Renal cortical epithelial cell (primary cell): ENCODE measurements at regions not wholly inside any gene's neighbourhood (a gene's known extent, or its start where the extent isn't known, plus 50 kb on each side); places are given as distances from the start of the nearest gene placed in this dataset.

Experiments used
- DNase-seq: peaks from one replicate; pipeline ENCODE4 v3.0.0-alpha.2; 2011; ENCODE audit warnings: low read depth

DNA sequence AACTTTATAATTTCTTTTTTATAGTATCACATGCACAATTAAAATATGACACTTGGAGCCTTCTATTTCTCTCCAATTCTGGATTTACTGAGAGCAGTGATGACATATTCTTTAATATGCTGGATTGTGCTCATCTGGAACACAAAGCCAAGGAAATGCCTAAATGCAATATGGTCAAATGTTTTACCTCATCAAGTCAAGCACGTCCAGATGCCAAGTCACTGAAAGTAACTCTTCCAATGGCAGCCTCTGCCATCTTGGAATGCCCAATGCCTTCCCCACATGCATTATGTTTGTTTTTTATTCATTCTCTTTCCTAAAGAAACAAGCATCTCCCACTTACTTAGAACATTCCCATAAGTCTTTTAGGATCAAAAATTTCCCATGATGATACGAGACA lies 189.8 kb downstream of the TMX3 start:
- DNase-seq, result no peak

- peak; percentile 82 for DNase-seq
These were observed 194.4 kb downstream of the TMX3 start for GRCh38 chr18:68520406-68521075.

DNA sequence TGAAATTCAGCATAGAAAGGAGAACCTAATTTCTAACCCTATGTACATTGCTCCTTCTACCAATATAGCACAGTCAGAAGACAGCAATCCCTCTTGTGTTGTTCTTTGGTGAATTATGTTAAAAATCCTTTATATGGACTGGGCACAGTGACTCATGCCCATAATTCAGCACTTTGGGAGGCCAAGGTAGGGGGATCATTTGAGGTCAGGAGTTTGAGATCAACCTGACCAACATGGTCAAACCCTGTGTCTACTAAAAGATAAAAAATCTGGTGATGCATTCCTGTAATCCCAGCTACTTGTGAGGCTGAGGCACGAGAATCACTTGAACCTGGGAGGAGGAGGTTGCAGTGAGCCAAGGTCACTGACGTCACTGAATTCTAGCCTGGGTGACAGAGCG lies 195.6 kb downstream of the TMX3 start:
- peak; percentile 22 for DNase-seq

- no peak for DNase-seq
These were observed 205.0 kb downstream of the TMX3 start for GRCh38 chr18:68509902-68510301.

- DNase-seq, result no peak
These were observed 207.1 kb downstream of the TMX3 start for GRCh38 chr18:68507781-68508180.

DNA sequence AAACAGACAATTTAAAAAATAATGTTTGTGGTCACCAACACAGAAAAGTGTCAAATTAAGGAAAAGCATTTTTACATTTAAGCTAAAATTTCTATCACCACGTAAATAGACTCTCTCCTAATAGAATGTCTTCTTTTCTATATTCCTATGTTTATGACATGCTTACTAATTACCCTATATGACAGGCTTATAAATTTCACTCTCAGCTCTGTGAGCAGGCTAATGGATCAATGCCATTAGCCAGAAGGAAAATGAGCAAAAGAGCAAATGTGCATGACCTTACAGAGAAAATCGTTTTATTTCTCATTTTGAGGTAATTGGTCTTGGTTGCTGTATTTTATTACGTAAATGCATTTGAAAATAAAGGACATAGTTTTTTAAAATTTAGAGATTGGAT lies 209.7 kb downstream of the TMX3 start:
- no peak for DNase-seq

DNA sequence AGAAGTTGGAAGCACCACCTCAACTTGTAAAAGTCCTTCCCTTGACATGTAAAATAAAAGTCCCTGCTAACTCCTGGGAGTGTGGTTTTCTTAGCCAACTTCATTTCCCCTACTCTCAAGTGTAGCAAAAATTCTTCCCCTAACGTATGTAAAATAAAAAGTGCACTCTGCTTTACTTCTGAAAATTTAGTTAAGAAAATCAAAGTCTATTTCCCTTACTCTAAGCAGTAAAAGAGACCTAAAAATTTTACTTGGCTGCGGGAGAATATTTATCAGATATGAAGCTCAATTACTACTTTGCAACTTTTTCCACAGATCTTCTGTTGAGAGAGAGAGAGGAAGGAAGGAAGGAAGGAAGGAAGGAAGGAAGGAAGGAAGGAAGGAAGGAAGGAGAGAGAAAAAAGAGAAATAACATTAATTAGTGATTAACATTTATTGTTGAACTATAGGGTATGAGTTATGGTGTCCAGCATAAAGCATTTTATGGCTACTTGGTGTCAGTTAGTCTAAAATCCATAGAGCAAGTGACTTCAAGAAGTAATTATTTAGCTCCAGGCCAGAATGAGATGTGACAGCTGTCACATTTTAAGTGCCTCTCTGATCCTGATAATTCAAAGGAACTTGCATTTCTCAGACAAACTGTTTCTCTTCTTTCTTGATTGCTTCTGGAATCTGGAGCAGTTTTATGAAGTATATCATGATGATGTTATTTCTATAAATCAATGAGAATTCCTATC lies 210.3 kb downstream of the TMX3 start:
- no peak for DNase-seq

DNA sequence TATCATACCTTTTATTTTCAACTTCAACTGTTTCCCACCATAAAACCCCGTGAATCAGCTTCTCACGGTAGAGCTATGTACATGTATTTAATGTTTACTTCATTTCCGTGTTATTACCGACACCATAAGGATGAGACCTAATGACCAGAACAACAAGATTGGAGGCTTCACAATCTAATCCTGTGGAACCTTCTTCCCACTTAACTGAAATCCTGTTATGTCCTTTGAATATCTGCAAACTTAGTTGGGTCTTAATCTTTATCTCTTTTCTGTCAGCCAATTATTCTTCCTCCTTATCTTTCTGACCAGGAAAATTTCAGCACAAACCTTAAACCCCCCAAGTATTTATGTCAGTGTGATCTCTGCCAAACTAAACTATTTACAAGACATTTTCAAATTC lies 214.4 kb downstream of the TMX3 start:
- DNase-seq, result no peak

DNA sequence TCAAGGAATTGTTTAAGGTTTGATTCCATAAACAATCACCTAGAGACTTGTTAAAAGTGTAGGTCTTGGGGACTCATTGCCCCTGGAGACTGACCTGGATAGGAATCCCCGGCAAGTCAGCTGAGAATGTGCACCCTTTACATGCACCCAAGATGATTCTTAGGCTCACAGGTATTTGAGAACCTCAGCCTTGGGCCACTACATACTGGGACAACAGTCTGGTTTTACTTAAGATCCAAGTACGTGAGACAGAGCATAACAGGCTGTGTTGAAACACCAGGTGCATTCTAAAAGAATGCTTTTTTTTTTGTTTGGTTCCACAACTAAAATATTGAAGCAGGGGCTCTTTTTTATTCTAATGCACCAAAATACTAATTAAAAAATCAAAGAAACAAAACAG lies 215.8 kb downstream of the TMX3 start:
- DNase-seq, result no peak

DNA sequence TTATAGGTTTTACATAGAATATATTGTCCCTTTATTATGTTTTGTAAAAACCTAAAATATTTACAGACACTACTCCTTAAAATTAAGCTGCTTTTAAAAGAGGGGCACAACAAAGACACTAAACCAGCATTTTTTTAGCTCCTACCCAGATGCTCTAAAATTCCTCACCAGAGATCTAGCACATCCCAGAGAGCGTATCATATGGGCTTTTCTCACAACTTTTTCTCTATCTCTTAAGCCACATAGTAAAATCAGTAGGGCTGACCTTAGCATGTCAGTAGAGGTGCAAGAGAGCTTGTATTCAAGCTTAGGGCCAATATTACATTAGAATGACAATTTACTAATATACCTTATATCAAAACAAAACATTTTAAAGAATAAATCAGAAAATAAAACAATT lies 216.3 kb downstream of the TMX3 start:
- no peak for DNase-seq

DNA sequence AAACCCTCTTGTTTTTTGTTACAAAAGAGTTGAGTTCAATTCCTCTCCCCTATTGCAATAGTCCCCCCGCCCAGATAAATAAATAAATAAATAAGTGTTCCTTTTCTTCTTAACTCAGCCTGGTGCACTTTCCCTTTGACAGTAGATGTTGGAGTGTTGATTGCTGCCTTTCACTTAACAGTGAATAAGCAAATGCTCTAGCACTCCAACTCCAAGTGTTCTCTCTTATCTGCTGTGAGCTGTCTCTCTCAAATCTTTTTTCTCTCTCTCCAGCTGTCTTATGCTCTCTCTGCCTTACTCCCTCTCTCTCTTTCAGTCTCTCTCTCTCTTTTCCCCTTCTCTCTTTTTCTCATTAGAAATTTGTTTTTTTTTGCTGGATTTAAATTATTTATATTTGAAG lies 216.7 kb downstream of the TMX3 start:
- no peak for DNase-seq

DNA sequence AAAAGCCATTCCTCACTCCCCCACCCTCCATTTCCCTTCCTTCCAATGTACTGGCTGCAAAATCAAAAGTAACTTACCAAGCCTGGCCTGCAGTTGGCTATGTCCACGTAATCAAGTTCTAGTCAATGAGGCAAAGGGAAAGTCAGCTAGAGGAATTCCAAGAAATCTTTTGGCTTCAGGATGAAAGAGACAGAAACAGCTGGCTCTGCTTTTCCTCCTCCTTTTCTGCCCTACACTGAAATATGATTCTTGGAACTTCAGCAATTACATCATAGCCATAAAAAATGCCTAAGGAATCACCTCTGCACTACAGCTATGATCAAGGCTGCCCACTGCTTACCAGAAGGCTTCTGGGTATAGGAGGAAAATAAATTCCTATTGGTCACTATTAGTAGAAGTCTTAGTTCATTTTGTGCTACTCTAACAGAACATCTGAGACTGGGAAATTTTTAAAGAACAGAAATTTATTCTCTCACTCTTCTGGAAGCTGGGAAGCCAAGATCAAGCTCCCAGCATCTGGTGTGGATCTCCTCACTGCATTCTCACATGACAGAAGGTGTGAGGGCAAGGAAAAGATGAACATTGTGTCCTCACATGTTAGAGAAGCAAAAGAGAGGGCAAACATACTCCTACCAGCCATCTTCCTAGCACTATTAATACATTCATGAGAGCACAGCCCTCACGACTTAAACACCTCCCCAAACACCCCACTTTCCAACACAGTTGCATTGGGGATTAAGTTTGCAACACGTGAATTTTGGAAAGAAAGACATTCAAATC lies 219.9 kb downstream of the TMX3 start:
- DNase-seq, result peak; percentile 41

DNA sequence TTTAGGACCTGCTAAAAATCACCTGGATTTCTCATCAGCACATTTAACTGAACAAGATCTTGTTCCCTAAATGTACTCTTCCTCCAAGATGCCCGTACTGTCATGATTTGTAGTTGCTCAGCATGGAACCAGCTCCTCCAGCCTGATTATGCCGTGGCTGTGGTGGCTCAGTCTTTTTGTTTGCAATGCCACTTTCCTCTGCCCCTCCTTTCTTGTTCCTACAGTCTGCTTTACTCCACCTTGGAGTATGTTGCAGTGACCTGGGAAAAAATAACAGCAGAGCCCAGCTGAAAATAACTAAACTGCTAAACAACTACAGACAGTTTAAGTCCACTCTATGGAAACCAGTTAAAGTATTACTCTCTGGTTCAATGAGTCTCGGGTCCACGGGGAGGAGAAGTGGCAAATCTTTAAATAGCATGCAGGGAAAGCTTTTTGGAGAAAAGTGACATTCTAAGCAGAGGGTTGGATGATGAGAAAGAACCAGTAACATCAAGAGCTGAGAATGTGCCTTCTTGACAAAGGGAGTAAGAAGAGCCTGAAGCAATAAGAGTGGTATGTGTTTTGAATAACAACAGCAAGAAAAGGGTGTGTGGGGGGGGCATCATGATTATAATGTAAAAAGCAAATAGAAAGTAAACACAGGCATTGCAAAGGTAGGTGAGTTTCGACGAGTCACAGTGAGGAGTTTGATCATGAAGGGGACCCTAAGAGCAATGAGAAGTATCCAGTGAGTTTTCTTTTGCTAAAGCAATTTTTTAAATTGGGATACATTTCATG lies 225.7 kb downstream of the TMX3 start:
- peak; percentile 40 for DNase-seq

DNA sequence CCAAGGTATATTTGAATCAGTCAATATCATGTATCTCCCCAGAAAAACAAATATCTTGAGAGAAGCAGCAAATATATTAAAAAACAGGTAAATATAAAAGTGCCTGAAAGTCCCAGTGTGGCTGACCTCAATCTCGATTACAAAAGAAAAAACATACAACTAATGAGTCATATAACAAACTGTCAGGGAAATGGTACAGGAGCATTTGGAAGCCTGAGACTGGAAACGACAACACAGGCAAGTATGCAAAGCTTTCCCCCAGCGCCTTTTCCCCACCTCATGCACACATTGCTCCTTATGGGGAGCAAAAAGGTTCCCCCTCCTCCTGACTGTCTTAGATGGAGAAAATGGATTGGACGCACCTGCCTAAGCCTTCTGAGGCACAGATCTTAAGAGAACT lies 230.7 kb downstream of the TMX3 start:
- peak; percentile 29 for DNase-seq

- no peak for DNase-seq
These were observed 232.1 kb downstream of the TMX3 start for GRCh38 chr18:68482815-68483214.

- no peak for DNase-seq
These were observed 234.7 kb downstream of the TMX3 start for GRCh38 chr18:68480196-68480595.

DNA sequence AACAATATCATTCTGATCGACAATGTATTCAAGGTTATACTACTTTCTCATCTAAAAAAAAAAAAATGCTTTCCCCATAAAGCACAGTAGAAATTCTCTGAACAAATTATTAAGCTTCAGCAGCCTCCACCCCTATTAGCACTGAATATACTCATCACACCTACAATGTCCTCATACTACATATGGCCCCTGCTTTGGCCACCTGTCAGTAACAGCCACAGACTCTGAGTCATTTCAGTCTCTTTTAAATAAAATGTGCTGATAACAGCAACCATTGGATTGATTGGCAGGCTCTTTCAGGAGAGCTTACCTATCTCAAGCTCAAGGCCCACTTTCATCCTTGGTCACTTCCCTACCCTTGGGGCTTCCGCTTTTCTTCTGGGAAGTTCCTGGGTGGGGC lies 236.7 kb downstream of the TMX3 start:
- no peak for DNase-seq

GRCh38 chr18:68475883-68476282 lies 239.0 kb downstream of the TMX3 start:
- no peak for DNase-seq

- DNase-seq, result peak; percentile 59
These were observed 242.1 kb downstream of the TMX3 start for GRCh38 chr18:68472701-68473295.

DNA sequence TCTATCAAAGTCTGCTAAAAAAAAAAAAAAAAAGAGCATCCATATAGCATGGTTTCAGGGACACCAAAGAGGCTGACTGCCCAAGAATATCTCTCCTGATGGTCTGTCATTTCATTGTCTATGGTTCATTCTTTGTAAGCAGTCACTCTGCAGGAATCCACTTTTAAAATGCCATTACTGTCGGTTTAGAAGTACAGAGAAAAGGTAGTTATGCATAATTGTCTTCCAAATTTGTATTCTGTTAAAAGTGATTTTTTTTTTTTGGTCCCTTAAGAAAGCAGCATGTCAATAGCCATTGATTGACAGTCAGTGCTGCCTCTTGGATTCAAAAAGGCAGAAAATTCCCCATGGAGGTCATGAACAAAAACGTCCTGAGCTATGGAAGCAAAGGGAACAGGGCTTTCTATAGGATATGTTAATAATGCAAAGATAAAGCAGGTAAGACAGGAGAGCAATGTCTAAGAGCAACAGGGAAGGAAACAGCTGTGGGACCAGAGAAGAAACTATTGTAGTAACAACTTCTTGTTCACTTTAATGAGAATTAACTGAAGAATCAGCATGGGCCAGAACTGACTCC lies 245.8 kb downstream of the TMX3 start:
- DNase-seq, result no peak

- DNase-seq, result no peak
These were observed 247.0 kb downstream of the TMX3 start for GRCh38 chr18:68467957-68468356.
